Glomerular visceral epithelial cell (primary cell): ENCODE measurements at regions not wholly inside any gene's neighbourhood (a gene's known extent, or its start where the extent isn't known, plus 50 kb on each side); places are given as distances from the start of the nearest gene placed in this dataset.
A peak's percentile ranks its signal among the peaks of the same experiment; 100 is the strongest.
"Not testable (repeated sequence)": the region's sequence is repeated elsewhere in the genome, so short reads cannot be mapped to it uniquely, and the experiment has no call there.

Source experiments
- DNase-seq: peaks from one replicate; pipeline ENCODE4 v3.0.0-alpha.2; 2016; ENCODE audit errors: extremely low spot score

GRCh38 chr1:221567859-221568507 is 173.9 kb downstream of the DUSP10 start:
- no peak for DNase-seq

- no peak for DNase-seq
Observed at GRCh38 chr1:221573756-221574155, 168.1 kb downstream of the DUSP10 start.

- DNase-seq, result no peak
Observed at GRCh38 chr1:221574529-221574928, 167.4 kb downstream of the DUSP10 start.

GRCh38 chr1:221575605-221576004 is 166.3 kb downstream of the DUSP10 start:
- peak; percentile 4 for DNase-seq

- DNase-seq, result no peak
Observed at GRCh38 chr1:221576268-221576667, 165.6 kb downstream of the DUSP10 start.

- DNase-seq, result no peak
Observed at GRCh38 chr1:221583465-221583864, 158.4 kb downstream of the DUSP10 start.

- not testable (repeated sequence) for DNase-seq
Observed at GRCh38 chr1:221587013-221587412, 154.9 kb downstream of the DUSP10 start.

- DNase-seq, result not testable (repeated sequence)
Observed at GRCh38 chr1:221591250-221591649, 150.6 kb downstream of the DUSP10 start.

- no peak for DNase-seq
Observed at GRCh38 chr1:221594576-221594975, 147.3 kb downstream of the DUSP10 start.

GRCh38 chr1:221598122-221598521 is 143.8 kb downstream of the DUSP10 start:
- no peak for DNase-seq

- no peak for DNase-seq
Observed at GRCh38 chr1:221601166-221601565, 140.7 kb downstream of the DUSP10 start.

- DNase-seq, result no peak
Observed at GRCh38 chr1:221602830-221603229, 139.1 kb downstream of the DUSP10 start.

GRCh38 chr1:221604390-221604789 is 137.5 kb downstream of the DUSP10 start:
- DNase-seq, result not testable (repeated sequence)

- DNase-seq, result no peak
Observed at GRCh38 chr1:221604948-221605347, 136.9 kb downstream of the DUSP10 start.

GRCh38 chr1:221605569-221605968 is 136.3 kb downstream of the DUSP10 start:
- no peak for DNase-seq

GRCh38 chr1:221606256-221606655 is 135.6 kb downstream of the DUSP10 start:
- no peak for DNase-seq

GRCh38 chr1:221608835-221609320 is 133.0 kb downstream of the DUSP10 start:
- DNase-seq, result no peak

GRCh38 chr1:221611656-221612046 is 130.2 kb downstream of the DUSP10 start:
- DNase-seq, result no peak

- peak; percentile 26 for DNase-seq
Observed at GRCh38 chr1:221612047-221612777, 129.7 kb downstream of the DUSP10 start.

- DNase-seq, result peak; percentile 66
Observed at GRCh38 chr1:221620437-221621384, 121.2 kb downstream of the DUSP10 start.

- DNase-seq, result no peak
Observed at GRCh38 chr1:221621683-221622082, 120.2 kb downstream of the DUSP10 start.

GRCh38 chr1:221622389-221622788 is 119.5 kb downstream of the DUSP10 start:
- no peak for DNase-seq
